K562 (cell line): ENCODE measurements at regions not wholly inside any gene's neighbourhood (a gene's known extent, or its start where the extent isn't known, plus 50 kb on each side); places are given as distances from the start of the nearest gene placed in this dataset.

Experiments used
- ATAC-seq: fragments of 200-7000 bp; cut with Tn5 transposase; 3 replicates; pipeline ENCODE4 v1.9.1; 2020; ENCODE audit warnings: moderate library complexity
- BruUV-seq: library from RNA; stranded (reverse); fragments of 400-500 nt; replicated peaks from 2 replicates; lab custom pipeline; 2021; lab: Mats Ljungman, UMichigan
- CTCF ChIA-PET: fragments of 300-600 bp; formaldehyde crosslinking; extraction: SDS; loops from one replicate; lab custom pipeline; 2021; ENCODE audit warnings: low intra/inter-chr PET ratio; lab: Yijun Ruan, JAX
- POLR2A ChIA-PET: fragments of 300-600, 350-650 bp; sonication (Branson Sonifier 250); formaldehyde crosslinking; extraction: SDS; loops from one replicate; lab custom pipeline; 2021; ENCODE audit warnings: antibody characterized with exemption, inconsistent platforms; lab: Yijun Ruan, JAX
- DNase-seq, 4 experiments: peaks; one replicate each; pipeline versions ENCODE4 v3.0.0 to v3.0.0-alpha.2; 2011 to 2018; ENCODE audit warnings: low spot score in 3 of 4, mixed read lengths in 3 of 4; ENCODE audit errors: extremely low read depth in 1 of 4
- FAIRE-seq: peaks from 2 replicates; lab custom pipeline; 2011; peaks lifted over from hg19 to GRCh38; lab: Jason Lieb, UNC
- H2AFZ ChIP-seq: 2 replicates; pipeline ENCODE4 v1.6.0; 2011; ENCODE audit warnings: low read depth, low read length, control low read depth, inconsistent platforms
- H3K27ac ChIP-seq: fragments of 200-600 bp; 3 replicates; pipeline ENCODE4 v1.8.0; 2011; ENCODE audit warnings: low read depth, mild to moderate bottlenecking, control low read depth, inconsistent platforms, low read length, moderate library complexity, mixed read lengths; ENCODE audit errors: extremely low read depth
- H3K27me3 ChIP-seq, 2 experiments: fragments of 300-600 bp in 1 of 2; 2 replicates in 1 of 2; 3 replicates in 1 of 2; pipeline versions ENCODE4 v1.6.0 to v1.8.0; 2011; ENCODE audit warnings: inconsistent platforms in 2 of 2, low read length in 2 of 2, mild to moderate bottlenecking in 1 of 2, mixed read lengths in 1 of 2, moderate library complexity in 1 of 2; ENCODE audit not compliant: control insufficient read depth in 2 of 2, insufficient read depth in 2 of 2
- H3K36me3 ChIP-seq: fragments of 300-600 bp; 3 replicates; pipeline ENCODE4 v1.8.0; 2011; ENCODE audit warnings: mild to moderate bottlenecking, low read length, inconsistent platforms; ENCODE audit not compliant: control insufficient read depth, insufficient read depth
- H3K4me1 ChIP-seq, 2 experiments: fragments of 200-600 bp in 1 of 2; replicated peaks in 1 of 2; 2 replicates in 1 of 2; 3 replicates in 1 of 2; pipeline versions ENCODE4 v1.5.1 to v1.8.0; 2011; ENCODE audit warnings: inconsistent platforms in 2 of 2, low read length in 2 of 2, mild to moderate bottlenecking in 1 of 2, mixed read lengths in 1 of 2, moderate library complexity in 1 of 2; ENCODE audit not compliant: control insufficient read depth in 2 of 2, insufficient read depth in 2 of 2
- H3K4me2 ChIP-seq: 2 replicates; pipeline ENCODE4 v1.6.1; 2011; ENCODE audit warnings: low read length, control low read depth, inconsistent platforms, mixed read lengths; ENCODE audit not compliant: insufficient read depth
- H3K4me3 ChIP-seq: fragments of 200-600 bp; sonication (generic), shearing (Covaris generic); 2 replicates; pipeline ENCODE4 v1.5.1; 2016; ENCODE audit warnings: control low read depth, inconsistent platforms
- H3K79me2 ChIP-seq: fragments of 200-600 bp; 3 replicates; pipeline ENCODE4 v1.8.0; 2011; ENCODE audit warnings: low read length, inconsistent platforms; ENCODE audit not compliant: control insufficient read depth, insufficient read depth
- H3K9ac ChIP-seq, 2 experiments: 2 replicates each; pipeline versions ENCODE4 v1.6.0 to v1.6.1; 2011; ENCODE audit warnings: low read depth in 2 of 2, low read length in 2 of 2, control low read depth in 1 of 2, inconsistent platforms in 1 of 2, mild to moderate bottlenecking in 1 of 2, mixed read lengths in 1 of 2; ENCODE audit not compliant: insufficient read depth in 1 of 2
- H3K9me1 ChIP-seq: one replicate; pipeline ENCODE4 v1.6.0; 2011; ENCODE audit warnings: inconsistent platforms, mild to moderate bottlenecking, low read length, moderate library complexity; ENCODE audit not compliant: control insufficient read depth, insufficient read depth
- H3K9me3 ChIP-seq: replicated peaks from 2 replicates; pipeline ENCODE4 v1.5.1; 2011; ENCODE audit warnings: low read depth, low read length, inconsistent platforms; ENCODE audit not compliant: control insufficient read depth, insufficient read depth
- H4K20me1 ChIP-seq: replicated peaks from 2 replicates; pipeline ENCODE4 v1.6.1; 2011; ENCODE audit warnings: low read length, inconsistent platforms, mixed read lengths; ENCODE audit not compliant: control insufficient read depth, insufficient read depth
- ARID3B ChIP-seq: fragments of 250-450 bp; sonication (Bioruptor Pico); IDR thresholded peaks from 2 replicates; pipeline ENCODE4 v1.4.0; 2020; ENCODE audit warnings: borderline replicate concordance
- CREB1 ChIP-seq, 2 experiments: sonication (generic) in 1 of 2; formaldehyde crosslinking in 1 of 2; IDR thresholded peaks; 2 replicates each; pipeline versions ENCODE4 v1.6.1 to v1.8.0; 2012 to 2022; ENCODE audit warnings: inconsistent platforms in 1 of 2, mild to moderate bottlenecking in 1 of 2, missing genetic modification reagents in 1 of 2, moderate library complexity in 1 of 2
- DNMT1 ChIP-seq: fragments of 450-650 bp; IDR thresholded peaks from 2 replicates; pipeline ENCODE4 v1.6.1; 2016; ENCODE audit warnings: antibody characterized with exemption, mild to moderate bottlenecking
- HDAC1 ChIP-seq, 2 experiments: fragments of 450-650 bp; IDR thresholded peaks; 2 replicates each; pipeline ENCODE4 v1.6.1; 2016 to 2017; ENCODE audit warnings: inconsistent platforms in 1 of 2, mild to moderate bottlenecking in 1 of 2, moderate library complexity in 1 of 2
- MBD1 ChIP-seq: fragments of 250-450 bp; sonication (Bioruptor Pico); IDR thresholded peaks from 2 replicates; pipeline ENCODE4 v1.8.0; 2022; ENCODE audit warnings: inconsistent platforms
- MNT ChIP-seq, 2 experiments: fragments of 450-650 bp; conservative IDR thresholded peaks; 2 replicates each; pipeline ENCODE4 v1.6.1; 2017; ENCODE audit warnings: mild to moderate bottlenecking in 2 of 2, moderate library complexity in 2 of 2
- MYC ChIP-seq, 2 experiments: fragments of 250-450 bp in 1 of 2; sonication (Bioruptor Pico) in 1 of 2; IDR thresholded peaks; 2 replicates each; pipeline versions ENCODE4 v1.5.1 to v1.6.1; 2012 to 2021; ENCODE audit warnings: low read depth in 2 of 2, borderline replicate concordance in 1 of 2, improper control_type of control experiment in 1 of 2, low read length in 1 of 2, mild to moderate bottlenecking in 1 of 2, moderate library complexity in 1 of 2
- SIRT6 ChIP-seq: IDR thresholded peaks from one replicate; pipeline ENCODE4 v1.6.1; 2012; ENCODE audit warnings: low read depth, mild to moderate bottlenecking, control low read depth, inconsistent platforms, low read length, moderate library complexity
- SMAD2 ChIP-seq: fragments of 150-350 bp; IDR thresholded peaks from 2 replicates; pipeline ENCODE4 v1.6.1; 2014; ENCODE audit warnings: low read depth, mild to moderate bottlenecking, low read length
- THAP12 ChIP-seq: fragments of 250-450 bp; sonication (Bioruptor Pico); IDR thresholded peaks from 2 replicates; pipeline ENCODE4 v1.9.0; 2021; ENCODE audit warnings: mild to moderate bottlenecking, inconsistent platforms
- YBX1 ChIP-seq: fragments of 450-650 bp; IDR thresholded peaks from 2 replicates; pipeline ENCODE4 v1.7.1; 2016; ENCODE audit warnings: mild to moderate bottlenecking
- ZC3H4 ChIP-seq: sonication (generic); formaldehyde crosslinking; IDR thresholded peaks from 2 replicates; pipeline ENCODE4 v1.9.0; 2021; ENCODE audit warnings: missing genetic modification reagents, borderline replicate concordance
- ZNF589 ChIP-seq: fragments of 200-800 bp; sonication (Bioruptor generic); IDR thresholded peaks from 2 replicates; pipeline ENCODE4 v1.6.1; 2016; ENCODE audit warnings: low read depth, missing genetic modification characterization, missing compliant biosample characterization
- WGBS: fragments of 100-300 bp; shearing (Covaris generic); methylation state at CpG from one replicate; pipeline ENCODE4 v1.1.6; 2016; ENCODE audit warnings: low coverage, mixed read lengths; ENCODE audit not compliant: insufficient coverage; ENCODE audit errors: missing lambda C conversion rate; 5-methylcytosine and 5-hydroxymethylcytosine counted together
- in situ Hi-C: fragments of 300-500 bp; cut with MboI; formaldehyde crosslinking; loops from 4 replicates; pipeline ENCODE4 v1.15.0; 2018; ENCODE audit warnings: inconsistent platforms, mixed read lengths
- intact Hi-C: fragments of 100-400 bp; cut with micrococcal nuclease; formaldehyde crosslinking; loops from 2 replicates; pipeline ENCODE4 v1.14.2; 2022

GRCh38 chr2:5763531-5763930 lies 71.3 kb downstream of the SOX11 start (continued):
- TF ChIP-seq MNT (conservative IDR thresholded peaks at IDR 0.05) (no peak), YBX1 (no peak)
- TF ChIP-seq, all 486 proteins: peak for 0

GRCh38 chr2:5764041-5764440 lies 71.9 kb downstream of the SOX11 start:
- Histone ChIP-seq H3K9ac (no peak overlapping the region), H3K79me2 (no peaks in the 10 kb centered on the region), H3K36me3 (no peaks in the 10 kb centered on the region), H3K4me2 (no peak overlapping the region), H4K20me1 (no peaks in the 10 kb centered on the region), H3K9me1 (no peaks in the 10 kb centered on the region), H3K9me3 (peaks cover 2% of the 10 kb centered on the region; the same call in 1 of the 2 replicates), H2AFZ (no peak overlapping the region), H3K4me3 (no peak overlapping the region), H3K27me3 (no peaks in the 10 kb centered on the region), H3K27ac (no peak overlapping the region), H3K4me1 (no peaks in the 10 kb centered on the region)
- POLR2A ChIA-PET: no interaction called here
- CTCF ChIA-PET: no interaction called here
- intact Hi-C loops (no loop called here), in situ Hi-C loops (no loop called here)
- ATAC-seq (no peak), FAIRE-seq (no peak), DNase-seq (no peak)
- no TSS peak for BruUV-seq
- WGBS: 1% methylated on average over 5 of the region's 5 CpGs
- no peak for TF ChIP-seq CREB1 (IDR thresholded peaks at IDR 0.05)
- TF ChIP-seq CREB1 (CRISPR knock-in tag; IDR thresholded peaks at IDR 0.05): no peak
- no peak for TF ChIP-seq ARID3B (CRISPR knock-in tag)
- no peak for TF ChIP-seq SMAD2
- TF ChIP-seq HDAC1 (IDR thresholded peaks at IDR 0.05): no peak
- TF ChIP-seq THAP12 (CRISPR knock-in tag): no peak
- TF ChIP-seq SIRT6: no peak
- TF ChIP-seq ZC3H4 (CRISPR knock-in tag): no peak
- no peak for TF ChIP-seq ZNF589 (CRISPR knock-in tag)
- TF ChIP-seq MYC (IDR thresholded peaks at IDR 0.05; ENCODE audit: low read depth, low read length): no peak
- no peak for TF ChIP-seq MYC (CRISPR knock-in tag; IDR thresholded peaks at IDR 0.05; ENCODE audit: borderline replicate concordance, low read depth)
- no peak for TF ChIP-seq MBD1 (CRISPR knock-in tag)
- no peak for TF ChIP-seq DNMT1
